B cell (primary cell): ENCODE measurements at regions not wholly inside any gene's neighbourhood (a gene's known extent, or its start where the extent isn't known, plus 50 kb on each side); places are given as distances from the start of the nearest gene placed in this dataset. TPM values are rescaled to one million over a fixed set of nuclear protein-coding genes. Genes with fewer than 3 reads are reported as not detected.

ENCODE experiments used
- small RNA-seq: library from RNA; depleted of rRNA; stranded (forward); fragments of <200 nt; gene quantifications from one replicate; pipeline ENCODE3, GENCODE V24; 2012; ENCODE audit warnings: low replicate concordance, low read depth; ENCODE audit not compliant: insufficient read length

Small RNAs in the stretch of these regions (small RNA-seq; reads per million reads assigned to genes)
- gene SNRPCP14, result not detected
